Osteoblast (primary cell): ENCODE measurements at regions not wholly inside any gene's neighbourhood (a gene's known extent, or its start where the extent isn't known, plus 50 kb on each side); places are given as distances from the start of the nearest gene placed in this dataset.

Experiments used
- DNase-seq: peaks from one replicate; pipeline ENCODE4 v3.0.0; 2011; ENCODE audit warnings: low spot score, mixed read lengths; ENCODE audit not compliant: insufficient read length; ENCODE audit errors: missing footprints
- H2AFZ ChIP-seq: 2 replicates; pipeline ENCODE4 v1.6.0; 2011; ENCODE audit warnings: mild to moderate bottlenecking, low read length
- H3K27ac ChIP-seq: 2 replicates; pipeline ENCODE4 v1.5.1; 2011; ENCODE audit warnings: mild to moderate bottlenecking, low read depth, low read length, moderate library complexity
- H3K27me3 ChIP-seq: 2 replicates; pipeline ENCODE4 v1.6.0; 2012; ENCODE audit warnings: mild to moderate bottlenecking, control low read depth, inconsistent platforms, low read length, moderate library complexity; ENCODE audit not compliant: insufficient read depth
- H3K36me3 ChIP-seq: 2 replicates; pipeline ENCODE4 v1.5.1; 2011; ENCODE audit warnings: mild to moderate bottlenecking, low read length, control low read depth, moderate library complexity; ENCODE audit not compliant: insufficient read depth
- H3K4me1 ChIP-seq: 2 replicates; pipeline ENCODE4 v1.5.1; 2011; ENCODE audit warnings: mild to moderate bottlenecking, low read length, control low read depth, moderate library complexity; ENCODE audit not compliant: insufficient read depth
- H3K4me2 ChIP-seq: 2 replicates; pipeline ENCODE4 v1.6.0; 2011; ENCODE audit warnings: mild to moderate bottlenecking, low read length; ENCODE audit not compliant: insufficient read depth
- H3K4me3 ChIP-seq: fragments of 200-600 bp; sonication (generic); 3 replicates; pipeline ENCODE4 v1.5.1; 2012; ENCODE audit warnings: mild to moderate bottlenecking, low read length, inconsistent platforms; ENCODE audit not compliant: insufficient read depth
- H3K79me2 ChIP-seq: 2 replicates; pipeline ENCODE4 v1.6.0; 2012; ENCODE audit warnings: mild to moderate bottlenecking, low read length, control low read depth, inconsistent platforms; ENCODE audit not compliant: insufficient read depth
- H3K9me3 ChIP-seq: 2 replicates; pipeline ENCODE4 v1.5.1; 2011; ENCODE audit warnings: low read depth, low read length, control low read depth
- H4K20me1 ChIP-seq: 2 replicates; pipeline ENCODE4 v1.6.0; 2012; ENCODE audit warnings: mild to moderate bottlenecking, low read length, control low read depth; ENCODE audit not compliant: insufficient read depth
- TF ChIP-seq, protein P1 (sequence below): IDR thresholded peaks from 2 replicates; pipeline ENCODE4 v1.5.1; 2011; ENCODE audit warnings: mild to moderate bottlenecking, low read depth, low read length, moderate library complexity; ENCODE audit errors: extremely low read depth

DNA sequence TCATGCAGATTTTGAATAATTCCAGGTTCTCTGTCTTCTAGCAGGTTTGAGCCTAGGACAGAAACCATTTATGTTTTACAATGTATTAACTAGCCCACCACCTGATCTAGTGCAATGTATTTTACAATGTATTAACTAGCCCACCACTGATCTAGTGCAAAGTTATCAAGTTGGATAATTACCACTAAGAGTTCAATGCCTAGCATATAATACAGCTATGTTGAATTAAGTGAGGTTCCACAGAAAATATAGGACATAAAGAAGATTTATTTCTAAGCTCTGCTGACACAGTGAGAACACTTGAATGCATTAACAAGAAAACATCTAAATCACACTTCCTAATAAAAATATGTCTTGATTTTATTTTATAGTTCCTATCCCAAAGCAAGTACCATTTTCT, 854.6 kb upstream of the NEGR1 start:
- TF ChIP-seq, protein P1, sequence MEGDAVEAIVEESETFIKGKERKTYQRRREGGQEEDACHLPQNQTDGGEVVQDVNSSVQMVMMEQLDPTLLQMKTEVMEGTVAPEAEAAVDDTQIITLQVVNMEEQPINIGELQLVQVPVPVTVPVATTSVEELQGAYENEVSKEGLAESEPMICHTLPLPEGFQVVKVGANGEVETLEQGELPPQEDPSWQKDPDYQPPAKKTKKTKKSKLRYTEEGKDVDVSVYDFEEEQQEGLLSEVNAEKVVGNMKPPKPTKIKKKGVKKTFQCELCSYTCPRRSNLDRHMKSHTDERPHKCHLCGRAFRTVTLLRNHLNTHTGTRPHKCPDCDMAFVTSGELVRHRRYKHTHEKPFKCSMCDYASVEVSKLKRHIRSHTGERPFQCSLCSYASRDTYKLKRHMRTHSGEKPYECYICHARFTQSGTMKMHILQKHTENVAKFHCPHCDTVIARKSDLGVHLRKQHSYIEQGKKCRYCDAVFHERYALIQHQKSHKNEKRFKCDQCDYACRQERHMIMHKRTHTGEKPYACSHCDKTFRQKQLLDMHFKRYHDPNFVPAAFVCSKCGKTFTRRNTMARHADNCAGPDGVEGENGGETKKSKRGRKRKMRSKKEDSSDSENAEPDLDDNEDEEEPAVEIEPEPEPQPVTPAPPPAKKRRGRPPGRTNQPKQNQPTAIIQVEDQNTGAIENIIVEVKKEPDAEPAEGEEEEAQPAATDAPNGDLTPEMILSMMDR, result no peak
- H2AFZ ChIP-seq, result no peak overlapping the region
- H3K27me3 ChIP-seq, result no peaks in the 10 kb centered on the region
- no peaks in the 10 kb centered on the region for H3K9me3 ChIP-seq
- H3K4me3 ChIP-seq, result no peak overlapping the region
- H4K20me1 ChIP-seq, result no peaks in the 10 kb centered on the region
- H3K4me2 ChIP-seq, result no peak overlapping the region
- DNase-seq, result no peak
- no peaks in the 10 kb centered on the region for H3K36me3 ChIP-seq
- H3K27ac ChIP-seq, result no peak overlapping the region
- no peaks in the 10 kb centered on the region for H3K79me2 ChIP-seq
- H3K4me1 ChIP-seq, result no peaks in the 10 kb centered on the region

DNA sequence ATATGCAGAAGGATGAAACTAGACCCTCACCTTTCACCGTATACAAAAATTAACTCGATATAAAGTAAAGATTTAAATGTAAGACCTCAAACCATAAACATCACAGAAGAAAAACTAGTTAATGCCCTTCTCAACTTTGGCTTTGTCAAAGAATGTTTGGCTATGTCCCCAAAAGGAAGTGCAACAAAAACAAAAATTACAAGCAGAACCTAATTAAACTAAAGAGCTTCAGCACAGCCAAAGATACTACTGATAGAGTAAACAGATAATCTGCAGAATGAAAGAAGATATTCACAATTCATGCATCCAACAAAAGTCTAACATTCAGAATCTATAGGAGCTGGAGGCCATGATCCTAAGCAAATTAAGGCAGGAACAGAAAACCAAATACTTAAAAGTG, 824.6 kb upstream of the NEGR1 start:
- no peak overlapping the region for H2AFZ ChIP-seq
- no peaks in the 10 kb centered on the region for H3K27me3 ChIP-seq
- no peaks in the 10 kb centered on the region for H3K9me3 ChIP-seq
- TF ChIP-seq, protein P1, result no peak
- H3K4me1 ChIP-seq, result no peaks in the 10 kb centered on the region
- no peak overlapping the region for H3K4me2 ChIP-seq
- H3K27ac ChIP-seq, result no peak overlapping the region
- no peaks in the 10 kb centered on the region for H3K36me3 ChIP-seq
- H4K20me1 ChIP-seq, result no peaks in the 10 kb centered on the region
- DNase-seq, result no peak
- H3K79me2 ChIP-seq, result no peaks in the 10 kb centered on the region
- no peak overlapping the region for H3K4me3 ChIP-seq

DNA sequence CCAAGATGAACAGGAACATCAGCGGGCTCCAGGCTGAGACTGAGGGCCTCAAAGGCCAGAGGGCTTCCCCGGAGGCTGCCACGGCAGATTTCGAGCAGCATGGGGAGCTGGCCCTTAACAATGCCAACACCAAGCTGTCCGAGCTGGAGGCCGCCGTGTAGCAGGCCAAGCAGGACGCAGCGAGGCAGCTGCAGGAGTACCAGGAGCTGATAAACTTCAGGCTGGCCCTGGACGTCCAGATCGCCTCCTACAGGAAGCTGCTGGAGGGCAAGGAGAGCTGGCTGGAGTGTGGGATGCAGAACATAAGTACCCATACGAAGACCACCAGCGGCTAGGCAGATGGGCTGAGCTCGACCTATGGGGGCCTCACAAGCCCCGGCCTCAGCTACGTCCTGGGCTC, 823.4 kb upstream of the NEGR1 start:
- Histone ChIP-seq H3K27me3 (no peaks in the 10 kb centered on the region), H3K79me2 (no peaks in the 10 kb centered on the region), H4K20me1 (no peaks in the 10 kb centered on the region), H3K9me3 (no peaks in the 10 kb centered on the region), H3K27ac (no peak overlapping the region), H3K4me3 (no peak overlapping the region), H2AFZ (no peak overlapping the region), H3K4me2 (no peak overlapping the region), H3K4me1 (no peaks in the 10 kb centered on the region), H3K36me3 (no peaks in the 10 kb centered on the region)
- DNase-seq, result no peak
- TF ChIP-seq, protein P1, result no peak

DNA sequence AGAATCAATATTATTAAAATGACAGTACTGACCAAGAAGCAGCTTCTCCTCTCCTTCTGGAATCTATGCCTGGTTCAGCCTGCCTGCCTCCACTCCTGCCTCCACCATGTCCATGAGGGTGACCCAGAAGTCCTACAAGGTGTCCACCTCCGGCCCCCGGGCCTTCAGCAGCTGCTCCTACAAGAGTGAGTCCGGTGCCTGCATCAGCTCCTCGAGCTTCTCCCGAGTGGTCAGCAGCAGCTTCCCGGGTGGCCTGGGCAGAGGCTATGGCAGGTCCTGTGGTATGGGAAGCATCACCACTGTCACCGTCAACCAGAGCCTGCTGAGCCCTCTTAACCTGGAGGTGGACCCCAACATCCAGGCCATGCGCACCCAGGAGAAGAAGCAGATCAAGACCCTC, 822.4 kb upstream of the NEGR1 start:
- TF ChIP-seq, protein P1, result no peak
- Histone ChIP-seq H3K9me3 (no peaks in the 10 kb centered on the region), H3K36me3 (no peaks in the 10 kb centered on the region), H3K4me3 (no peak overlapping the region), H3K79me2 (no peaks in the 10 kb centered on the region), H4K20me1 (no peaks in the 10 kb centered on the region), H3K4me2 (no peak overlapping the region), H3K4me1 (no peaks in the 10 kb centered on the region), H2AFZ (no peak overlapping the region), H3K27ac (no peak overlapping the region), H3K27me3 (no peaks in the 10 kb centered on the region)
- DNase-seq, result no peak
